ENCODE measurements at regions not wholly inside any gene's neighbourhood (a gene's known extent, or its start where the extent isn't known, plus 50 kb on each side); places are given as distances from the start of the nearest gene placed in this dataset.
"Not testable (repeated sequence)": the region's sequence is repeated elsewhere in the genome, so short reads cannot be mapped to it uniquely, and the experiment has no call there.

DNA sequence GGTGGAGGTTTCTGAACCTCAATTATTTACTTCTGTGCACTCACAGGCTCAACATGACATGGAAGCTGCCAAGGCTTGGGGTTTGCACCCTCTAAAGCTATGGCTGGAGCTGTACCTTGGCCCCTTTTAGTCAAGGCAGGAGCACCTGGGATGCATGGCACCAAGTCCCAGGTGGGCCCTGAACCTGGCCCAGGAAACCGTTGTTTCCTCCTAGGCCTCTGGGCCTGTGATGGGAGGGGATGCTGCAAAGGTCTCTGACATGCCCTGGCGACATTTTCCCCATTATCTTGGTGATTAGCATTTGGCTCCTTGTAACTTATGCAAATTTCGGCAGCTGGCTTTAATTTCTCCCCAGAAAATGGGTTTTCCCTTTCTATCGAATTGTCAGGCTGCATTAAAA lies 726.1 kb upstream of the POU3F4 start:
- no peaks in the 10 kb centered on the region for H3K4me1 ChIP-seq (ENCODE audit: insufficient read depth, low read length)
- Mint-ChIP-seq H3K27ac (no peak overlapping the region), H3K36me3 (ENCODE audit: insufficient read depth in 1 of 3, low read depth in 3 of 3) (peaks cover 11 to 29% (median 15%) of the 10 kb centered on the region in 3 experiments), H3K4me1 (no peaks in the 10 kb centered on the region), H3K9me3 (peaks cover 79 to 83% of the 10 kb centered on the region in 2 experiments), H3K4me3 (no peak overlapping the region), H3K27me3 (ENCODE audit: low read depth) (no peaks in the 10 kb centered on the region)
- no peak overlapping the region for H2AFZ ChIP-seq (ENCODE audit: low read length)
- TF ChIP-seq CTCF (conservative IDR thresholded peaks at IDR 0.05), result no peak
- no peaks in the 10 kb centered on the region for H3K23me2 ChIP-seq (ENCODE audit: insufficient read length, low read depth, low read length, poor library complexity, severe bottlenecking)
- no peak overlapping the region for H2BK20ac ChIP-seq (ENCODE audit: low read depth, low read length, poor library complexity, severe bottlenecking)
- H3K27me3 ChIP-seq (ENCODE audit: insufficient read depth, low read length), result no peaks in the 10 kb centered on the region
- H3T11ph ChIP-seq (ENCODE audit: low read length), result no peak overlapping the region
- no peak for DNase-seq
- H3K79me2 ChIP-seq (ENCODE audit: insufficient read depth, low read length), result no peaks in the 10 kb centered on the region
- H3K14ac ChIP-seq (ENCODE audit: insufficient read depth, low read length), result no peak overlapping the region
- no peak overlapping the region for H2BK120ac ChIP-seq (ENCODE audit: low read depth, low read length, poor library complexity, severe bottlenecking)
- H3K23ac ChIP-seq (ENCODE audit: insufficient read length, low read depth, low read length), result no peak overlapping the region
- no peak overlapping the region for H3K27ac ChIP-seq (ENCODE audit: insufficient read length, low read depth, low read length)
- no peak overlapping the region for H2BK15ac ChIP-seq (ENCODE audit: low read depth, low read length)
- H3K9ac ChIP-seq (ENCODE audit: extremely low read depth, insufficient read length, low read length), result no peak overlapping the region
- no peak overlapping the region for H3K4ac ChIP-seq (ENCODE audit: low read depth, low read length)
- peaks cover 9% of the 10 kb centered on the region for H3K9me3 ChIP-seq (ENCODE audit: control insufficient read depth, low read depth, low read length)
- no peak overlapping the region for H4K8ac ChIP-seq (replicated peaks; ENCODE audit: insufficient read length, low read depth, low read length)
- H3K56ac ChIP-seq (ENCODE audit: insufficient read length, low read depth, low read length), result no peak overlapping the region
- H2BK12ac ChIP-seq (ENCODE audit: insufficient read length, low read depth, low read length), result no peak overlapping the region
- no peak overlapping the region for H4K91ac ChIP-seq (ENCODE audit: insufficient read length, low read depth, low read length)
- no CpG with 5 or more reads among the region's 4 CpGs for WGBS (ENCODE audit: extremely low coverage, insufficient read length, low lambda C conversion rate)
- H2BK5ac ChIP-seq (ENCODE audit: insufficient read length, low read length), result no peak overlapping the region
- H3K79me1 ChIP-seq (ENCODE audit: insufficient read depth, low read depth, low read length, poor library complexity, severe bottlenecking), result no peaks in the 10 kb centered on the region
- no peak overlapping the region for H3K18ac ChIP-seq (ENCODE audit: insufficient read length, low read depth, low read length)
- no peak overlapping the region for H2AK5ac ChIP-seq (ENCODE audit: insufficient read length, low read length)
- H4K20me1 ChIP-seq (ENCODE audit: control insufficient read depth, insufficient read depth, insufficient read length), result no peaks in the 10 kb centered on the region
- H3K4me2 ChIP-seq (ENCODE audit: insufficient read depth, insufficient read length, low read length), result no peak overlapping the region
- H4K5ac ChIP-seq (ENCODE audit: insufficient read length, low read depth, low read length), result no peak overlapping the region

GRCh38 chrX:82812902-82813301 lies 695.2 kb upstream of the POU3F4 start:
- H4K8ac ChIP-seq (replicated peaks; ENCODE audit: insufficient read length, low read depth, low read length), result not testable (repeated sequence)

More at GRCh38 chrX:82812902-82813301, 695.2 kb upstream of the POU3F4 start:
- WGBS (ENCODE audit: extremely low coverage, insufficient read length, low lambda C conversion rate), result no CpG with 5 or more reads among the region's 5 CpGs
- not testable (repeated sequence) for H3K4ac ChIP-seq (ENCODE audit: low read depth, low read length); H3K4me1 Mint-ChIP-seq; H3K27me3 Mint-ChIP-seq (ENCODE audit: low read depth); H3K14ac ChIP-seq (ENCODE audit: insufficient read depth, low read length); H3K23ac ChIP-seq (ENCODE audit: insufficient read length, low read depth, low read length); H3K56ac ChIP-seq (ENCODE audit: insufficient read length, low read depth, low read length); H2BK120ac ChIP-seq (ENCODE audit: low read depth, low read length, poor library complexity, severe bottlenecking); H3K9ac ChIP-seq (ENCODE audit: extremely low read depth, insufficient read length, low read length); H3K27ac Mint-ChIP-seq; H2BK12ac ChIP-seq (ENCODE audit: insufficient read length, low read depth, low read length); H2AK5ac ChIP-seq (ENCODE audit: insufficient read length, low read length); H3K4me1 ChIP-seq (ENCODE audit: insufficient read depth, low read length); H3K18ac ChIP-seq (ENCODE audit: insufficient read length, low read depth, low read length); H3K27me3 ChIP-seq (ENCODE audit: insufficient read depth, low read length); H3K4me2 ChIP-seq (ENCODE audit: insufficient read depth, insufficient read length, low read length); H3T11ph ChIP-seq (ENCODE audit: low read length); H2BK5ac ChIP-seq (ENCODE audit: insufficient read length, low read length); H4K91ac ChIP-seq (ENCODE audit: insufficient read length, low read depth, low read length); H3K27ac ChIP-seq (ENCODE audit: insufficient read length, low read depth, low read length); H3K79me2 ChIP-seq (ENCODE audit: insufficient read depth, low read length); H4K20me1 ChIP-seq (ENCODE audit: control insufficient read depth, insufficient read depth, insufficient read length); H2BK15ac ChIP-seq (ENCODE audit: low read depth, low read length); H4K5ac ChIP-seq (ENCODE audit: insufficient read length, low read depth, low read length); H2AFZ ChIP-seq (ENCODE audit: low read length); DNase-seq; H2BK20ac ChIP-seq (ENCODE audit: low read depth, low read length, poor library complexity, severe bottlenecking); H3K23me2 ChIP-seq (ENCODE audit: insufficient read length, low read depth, low read length, poor library complexity, severe bottlenecking); H3K4me3 Mint-ChIP-seq; H3K79me1 ChIP-seq (ENCODE audit: insufficient read depth, low read depth, low read length, poor library complexity, severe bottlenecking)
- H3K9me3 ChIP-seq (ENCODE audit: control insufficient read depth, low read depth, low read length), result peaks cover 11% of the 10 kb centered on the region
- Mint-ChIP-seq H3K36me3 (ENCODE audit: insufficient read depth in 1 of 3, low read depth in 3 of 3) (peaks cover 3 to 13% (median 5%) of the 10 kb centered on the region in 3 experiments; a peak in 5 of 7 replicates), H3K9me3 (peaks cover 63 to 70% of the 10 kb centered on the region in 2 experiments)
